SK-N-SH (cell line): ENCODE measurements at regions not wholly inside any gene's neighbourhood (a gene's known extent, or its start where the extent isn't known, plus 50 kb on each side); places are given as distances from the start of the nearest gene placed in this dataset.

Experiments used
- CTCF ChIA-PET: fragments of 300-600, 350-600 bp; formaldehyde crosslinking; extraction: SDS; loops from one replicate; lab custom pipeline; 2021; lab: Yijun Ruan, JAX
- POLR2A ChIA-PET: fragments of 350-600 bp; sonication (Branson Sonifier 250); formaldehyde crosslinking; extraction: SDS; loops from one replicate; lab custom pipeline; 2020; ENCODE audit warnings: antibody characterized with exemption, inconsistent platforms; lab: Yijun Ruan, JAX
- DNase-seq: peaks from one replicate; pipeline ENCODE4 v3.0.0; 2012
- H2AFZ ChIP-seq: fragments of 200-600 bp; sonication (generic); 2 replicates; pipeline ENCODE4 v1.8.1; 2016; ENCODE audit warnings: antibody characterized with exemption, mild to moderate bottlenecking, low read depth
- H3F3A ChIP-seq: fragments of 200-600 bp; sonication (generic); replicated peaks from 2 replicates; pipeline ENCODE3; 2016; ENCODE audit warnings: antibody characterized with exemption, mild to moderate bottlenecking; ENCODE audit not compliant: insufficient read depth
- H3K27ac ChIP-seq, 2 experiments: fragments of 200-500 bp in 1 of 2; fragments of 200-600 bp in 1 of 2; sonication (Bioruptor generic) in 1 of 2; sonication (generic), shearing (Covaris generic) in 1 of 2; 2 replicates each; pipeline versions ENCODE4 v1.5.1 to v1.6.1; 2014 to 2016; ENCODE audit warnings: low read depth in 2 of 2, inconsistent platforms in 1 of 2, low read length in 1 of 2, mild to moderate bottlenecking in 1 of 2, mixed read lengths in 1 of 2
- H3K27me3 ChIP-seq: fragments of 200-600 bp; sonication (generic), shearing (Covaris generic); 2 replicates; pipeline ENCODE4 v1.6.1; 2016; ENCODE audit warnings: mixed run types; ENCODE audit not compliant: insufficient read depth
- H3K36me3 ChIP-seq, 2 experiments: fragments of 200-500 bp in 1 of 2; fragments of 200-600 bp in 1 of 2; sonication (Bioruptor generic) in 1 of 2; sonication (generic) in 1 of 2; replicated peaks in 1 of 2; 2 replicates each; pipeline versions ENCODE3 to v1.5.1; 2014 to 2016; ENCODE audit warnings: low read length in 1 of 2, mild to moderate bottlenecking in 1 of 2; ENCODE audit not compliant: insufficient read depth in 2 of 2, control insufficient read depth in 1 of 2
- H3K4me1 ChIP-seq, 2 experiments: fragments of 200-500 bp in 1 of 2; fragments of 200-600 bp in 1 of 2; sonication (Bioruptor generic) in 1 of 2; sonication (generic), shearing (Covaris generic) in 1 of 2; 2 replicates each; pipeline versions ENCODE4 v1.5.1 to v1.6.1; 2014 to 2016; ENCODE audit warnings: low read depth in 1 of 2, low read length in 1 of 2, mixed run types in 1 of 2; ENCODE audit not compliant: insufficient read depth in 2 of 2, control insufficient read depth in 1 of 2
- H3K4me2 ChIP-seq: fragments of 200-600 bp; sonication (generic), shearing (Covaris generic); 2 replicates; pipeline ENCODE4 v1.6.1; 2017; ENCODE audit warnings: mixed run types
- H3K4me3 ChIP-seq, 2 experiments: fragments of 200-500 bp in 1 of 2; fragments of 200-600 bp in 1 of 2; sonication (Bioruptor generic) in 1 of 2; sonication (generic), shearing (Covaris generic) in 1 of 2; 2 replicates each; pipeline versions ENCODE4 v1.5.1 to v1.8.1; 2014 to 2016; ENCODE audit warnings: low read depth in 2 of 2, inconsistent platforms in 1 of 2, low read length in 1 of 2, mild to moderate bottlenecking in 1 of 2, mixed read lengths in 1 of 2, moderate library complexity in 1 of 2
- H3K79me2 ChIP-seq: fragments of 200-600 bp; sonication (generic); 2 replicates; pipeline ENCODE4 v1.8.1; 2017; ENCODE audit warnings: mild to moderate bottlenecking; ENCODE audit not compliant: insufficient read depth
- H3K9ac ChIP-seq: fragments of 200-600 bp; sonication (generic); 2 replicates; pipeline ENCODE4 v1.6.1; 2017; ENCODE audit warnings: mixed run types
- H3K9me2 ChIP-seq: fragments of 200-600 bp; sonication (generic); 2 replicates; pipeline ENCODE4 v1.6.1; 2017; ENCODE audit warnings: mixed run types
- H3K9me3 ChIP-seq: fragments of 200-600 bp; sonication (generic); 2 replicates; pipeline ENCODE4 v1.6.1; 2017; ENCODE audit warnings: mixed run types, mild to moderate bottlenecking, moderate library complexity
- H4K20me1 ChIP-seq: fragments of 200-600 bp; sonication (generic); 2 replicates; pipeline ENCODE4 v1.6.1; 2017; ENCODE audit warnings: mild to moderate bottlenecking, mixed run types; ENCODE audit not compliant: insufficient read depth
- CTCF ChIP-seq: fragments of 200-600 bp; sonication (generic); IDR thresholded peaks from 2 replicates; pipeline ENCODE4 v1.6.1; 2017; ENCODE audit warnings: antibody characterized with exemption, mild to moderate bottlenecking, moderate library complexity
- ELF1 ChIP-seq: IDR thresholded peaks from 2 replicates; pipeline ENCODE4 v1.4.0; 2012
- MXI1 ChIP-seq: IDR thresholded peaks from 2 replicates; pipeline ENCODE4 v1.6.1; 2012; ENCODE audit warnings: mild to moderate bottlenecking, low read depth, low read length, improper control_type of control experiment
- PBX3 ChIP-seq: IDR thresholded peaks from 2 replicates; pipeline ENCODE4; 2012
- REST ChIP-seq: IDR thresholded peaks from 2 replicates; pipeline ENCODE4 v1.6.1; 2012; ENCODE audit warnings: mild to moderate bottlenecking, low read depth, low read length, moderate library complexity
- TCF12 ChIP-seq: IDR thresholded peaks from 2 replicates; pipeline ENCODE4 v1.4.0; 2012
- TEAD4 ChIP-seq: IDR thresholded peaks from 2 replicates; pipeline ENCODE4 v1.4.0; 2012; ENCODE audit warnings: mild to moderate bottlenecking, borderline replicate concordance; ENCODE audit not compliant: insufficient read depth
- WGBS: methylation state at CpG from one replicate; pipeline ENCODE4 v1.1.6; 2017; ENCODE audit warnings: low lambda C conversion rate; 5-methylcytosine and 5-hydroxymethylcytosine counted together

GRCh38 chr7:135856356-135857144 is 107.9 kb upstream of the FAM180A start (continued):
- TF ChIP-seq CTCF = no peak
- TF ChIP-seq, all 33 proteins: peak for 0

- POLR2A ChIA-PET = no interaction called here
- no peak for DNase-seq
- CTCF ChIA-PET = no interaction called here
- Histone ChIP-seq H3K4me1 (no peaks in the 10 kb centered on the region), H3K9ac (no peak overlapping the region), H3F3A (no peaks in the 10 kb centered on the region), H3K9me3 (no peaks in the 10 kb centered on the region), H3K4me3 (no peak overlapping the region), H3K4me2 (no peak overlapping the region), H3K79me2 (no peaks in the 10 kb centered on the region), H3K27ac (no peak overlapping the region), H3K27me3 (no peaks in the 10 kb centered on the region), H2AFZ (no peak overlapping the region)
- 27% methylated on average over 3 of the region's 3 CpGs for WGBS
- TF ChIP-seq TCF12 (no peak), REST (no peak), TEAD4 (no peak), CTCF (no peak), MXI1 (no peak), ELF1 (no peak), PBX3 (no peak)
- TF ChIP-seq, all 33 proteins: peak for 0
- Histone ChIP-seq H3K36me3 (no peaks in the 10 kb centered on the region), H3K9me2 (no peaks in the 10 kb centered on the region), H4K20me1 (no peaks in the 10 kb centered on the region)
Observed at GRCh38 chr7:135855846-135856245, 107.2 kb upstream of the FAM180A start.
